ENCODE measurements at regions not wholly inside any gene's neighbourhood (a gene's known extent, or its start where the extent isn't known, plus 50 kb on each side); places are given as distances from the start of the nearest gene placed in this dataset.

DNA sequence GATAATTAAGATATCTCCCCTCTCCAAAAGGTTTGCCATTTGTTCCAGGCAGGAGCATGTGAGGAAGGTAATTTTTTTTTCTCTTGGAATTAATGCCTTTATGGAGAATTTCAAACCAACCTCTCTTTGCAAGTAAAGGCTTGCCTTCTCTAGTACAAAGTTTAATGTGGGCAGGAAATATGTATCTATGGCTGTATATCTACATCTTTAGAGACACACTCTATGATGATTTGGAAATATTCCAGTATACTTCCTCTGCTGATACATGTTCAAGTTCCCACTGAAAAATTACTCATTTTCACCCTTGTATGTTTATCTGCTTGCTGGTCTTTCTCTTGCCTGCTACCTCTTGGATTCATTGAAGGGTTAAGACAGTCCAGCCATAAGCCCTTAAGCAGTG lies 83.5 kb upstream of the SEMA6A start:
- DNase-seq (ENCODE audit: low read depth in 2 of 2), result no peak

DNA sequence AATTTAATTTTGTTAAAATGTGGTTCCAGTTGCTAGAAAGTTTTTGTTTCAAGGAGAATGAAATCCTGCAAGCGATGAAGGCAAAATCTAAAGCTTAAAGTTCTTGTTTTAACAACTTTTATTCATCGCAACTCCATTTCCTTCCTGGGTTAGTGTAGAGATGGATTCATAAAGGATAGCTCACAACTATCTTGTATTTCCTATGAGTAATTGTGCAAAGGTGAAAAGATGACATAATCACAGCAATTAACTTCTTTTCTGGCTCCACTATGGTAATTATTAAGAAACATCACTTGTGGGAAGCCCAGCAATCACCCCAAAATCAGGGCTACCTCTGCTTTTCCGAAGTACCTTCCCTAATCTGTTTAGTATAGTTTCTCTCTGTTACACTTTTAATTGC lies 80.8 kb upstream of the SEMA6A start:
- DNase-seq (ENCODE audit: low read depth in 2 of 2), result no peak

DNA sequence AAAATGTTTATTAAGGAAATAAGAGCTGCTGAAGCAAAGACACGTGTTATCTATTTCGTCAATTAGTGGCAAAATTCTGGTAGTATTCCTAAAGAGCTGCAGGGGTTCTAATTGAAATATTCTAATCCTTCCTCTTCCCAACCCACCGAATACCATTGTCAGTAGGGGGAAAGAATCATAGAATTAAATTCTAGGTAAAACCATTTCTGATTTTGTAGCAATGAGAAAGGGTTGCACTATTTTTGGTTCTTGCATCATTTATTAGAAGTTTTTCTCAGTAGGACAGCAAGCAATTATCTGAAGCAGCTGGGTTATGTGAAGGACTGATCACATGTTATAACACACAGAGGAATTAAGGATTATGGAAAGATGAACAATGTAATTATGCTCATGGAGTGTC lies 80.3 kb upstream of the SEMA6A start:
- no peak for DNase-seq (ENCODE audit: low read depth in 2 of 2)

DNA sequence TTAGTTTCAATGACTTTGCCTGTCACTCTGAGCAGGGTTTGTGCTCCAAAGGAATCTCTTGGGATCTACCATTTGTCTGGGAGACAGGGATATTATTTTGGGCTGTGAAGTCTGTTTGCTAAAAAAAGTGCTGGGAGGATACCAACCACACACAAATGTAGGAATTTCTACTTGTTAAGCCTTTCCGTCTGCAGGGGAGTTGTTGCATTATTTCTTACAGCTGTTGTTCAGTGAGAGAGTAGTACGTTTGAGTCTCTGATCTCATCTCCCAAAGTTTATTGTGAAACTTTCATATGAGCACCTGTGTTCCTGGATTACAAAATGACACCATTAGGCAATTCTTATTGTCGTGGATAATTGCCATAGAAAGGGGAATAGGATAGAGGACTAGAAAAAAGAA lies 78.3 kb upstream of the SEMA6A start:
- no peak for DNase-seq (ENCODE audit: low read depth in 2 of 2)

DNA sequence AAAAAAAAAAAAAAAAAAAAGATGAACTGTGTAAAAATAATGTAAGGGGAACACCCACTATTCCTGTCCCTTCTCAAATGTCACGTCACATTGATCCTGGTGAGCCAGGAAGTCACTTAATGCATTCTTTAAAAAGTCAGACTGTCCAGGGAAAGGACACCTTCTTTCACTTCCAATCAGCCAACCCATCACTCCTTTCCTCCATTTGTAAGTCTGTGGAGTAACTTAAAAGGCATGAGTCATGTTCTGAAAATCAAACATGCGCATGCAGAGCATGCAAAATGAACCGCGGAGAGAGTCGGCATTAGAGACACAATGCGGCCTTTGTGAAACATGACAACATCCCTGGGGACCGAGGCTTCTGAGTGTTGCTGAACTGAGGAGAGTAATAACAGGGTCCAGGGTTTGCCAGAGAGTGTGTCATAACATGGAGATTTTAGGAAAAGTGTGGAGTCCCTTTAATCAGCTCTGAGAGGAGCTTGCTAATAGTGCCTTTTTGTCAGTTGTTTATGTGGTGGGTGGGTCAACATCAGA lies 77.6 kb upstream of the SEMA6A start:
- no peak for DNase-seq (ENCODE audit: low read depth in 2 of 2)

DNA sequence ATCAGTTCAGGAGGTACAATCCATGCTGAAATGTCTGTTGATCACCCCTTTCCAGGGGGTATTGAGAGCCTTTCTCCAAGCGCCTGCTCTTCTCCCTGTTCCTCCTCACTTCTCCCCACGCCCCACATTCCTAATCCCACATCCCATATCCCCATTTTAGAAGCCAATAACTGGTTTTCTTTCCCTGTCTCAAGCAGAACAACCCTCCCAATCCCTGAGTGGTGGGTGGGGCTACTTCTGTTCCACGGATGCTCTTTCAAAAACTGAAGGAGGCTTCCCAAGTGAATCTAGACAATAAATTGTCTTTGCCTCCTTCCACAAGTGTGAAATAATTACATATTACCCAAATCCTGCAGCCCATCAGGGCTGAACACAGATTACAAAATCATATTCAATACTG lies 77.0 kb upstream of the SEMA6A start:
- no peak for DNase-seq (ENCODE audit: low read depth in 2 of 2)

DNA sequence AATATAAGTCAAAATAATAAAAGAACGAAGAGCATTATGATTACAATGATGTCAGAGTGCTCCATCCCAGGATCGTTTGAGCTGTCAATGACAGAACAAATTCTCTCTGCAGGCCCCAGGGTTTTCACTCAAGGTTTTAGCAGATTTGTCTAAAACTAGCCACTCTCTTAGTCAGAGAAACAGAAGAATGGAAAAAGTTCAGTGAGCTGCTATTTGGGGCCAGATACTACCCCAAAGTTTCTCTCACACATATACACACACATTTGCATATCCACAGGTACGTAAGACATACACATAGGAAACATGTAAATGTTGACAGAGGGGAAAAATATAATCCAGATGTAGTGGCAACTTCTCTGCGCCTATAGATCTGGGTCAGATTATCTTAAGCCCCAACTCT lies 76.3 kb upstream of the SEMA6A start:
- DNase-seq (ENCODE audit: low read depth in 2 of 2), result no peak

DNA sequence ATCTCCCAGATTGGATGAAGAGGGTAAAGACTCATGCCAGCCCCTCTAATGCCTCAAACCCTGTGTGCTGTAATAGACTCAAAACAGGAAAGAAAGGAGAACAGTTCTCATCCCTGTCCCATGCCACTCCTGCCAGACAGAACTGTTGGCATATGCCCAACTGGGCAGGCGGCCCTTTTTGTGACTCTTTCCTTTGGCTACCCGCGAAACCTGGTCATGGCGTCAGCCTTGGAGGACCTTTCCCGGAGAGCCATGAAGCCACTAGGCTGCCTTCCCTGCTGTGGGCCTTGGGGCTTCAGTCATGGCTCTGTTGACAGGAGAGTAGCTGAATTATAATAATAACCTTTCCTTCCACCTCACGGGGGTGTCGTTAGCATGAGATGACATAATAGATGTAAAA lies 75.9 kb upstream of the SEMA6A start:
- DNase-seq (ENCODE audit: low read depth in 2 of 2), result no peak

DNA sequence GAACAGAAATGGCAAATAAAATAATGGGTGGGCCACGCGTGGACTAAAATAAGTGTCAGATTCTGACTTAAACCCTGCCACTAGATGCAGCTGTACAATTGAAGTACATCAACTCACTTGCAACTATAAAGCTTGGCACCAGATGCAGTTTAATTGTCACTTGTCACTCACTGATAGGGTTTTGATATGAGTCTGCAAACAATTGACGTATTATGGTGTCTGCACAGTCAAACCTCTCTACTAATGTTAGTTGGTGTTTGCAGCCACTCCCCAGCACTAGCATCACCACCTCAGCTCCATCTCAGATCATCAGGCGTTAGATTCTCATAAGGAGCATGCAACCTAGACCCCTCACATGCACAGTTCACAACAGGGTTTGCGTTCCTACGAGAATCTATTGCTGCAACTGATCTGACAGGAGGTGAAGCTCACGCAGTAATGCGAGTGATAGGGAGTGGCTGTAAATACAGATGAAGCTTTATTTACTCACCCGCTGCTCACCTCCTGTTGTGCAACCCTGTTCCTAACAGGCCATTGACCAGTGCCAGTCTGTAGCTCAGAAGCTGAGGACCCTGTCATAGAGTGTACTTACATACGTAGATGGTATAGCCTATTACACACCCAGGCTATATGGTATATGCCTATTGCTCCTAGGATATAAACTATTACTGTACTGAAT lies 72.1 kb upstream of the SEMA6A start:
- DNase-seq (ENCODE audit: low read depth in 2 of 2), result no peak

DNA sequence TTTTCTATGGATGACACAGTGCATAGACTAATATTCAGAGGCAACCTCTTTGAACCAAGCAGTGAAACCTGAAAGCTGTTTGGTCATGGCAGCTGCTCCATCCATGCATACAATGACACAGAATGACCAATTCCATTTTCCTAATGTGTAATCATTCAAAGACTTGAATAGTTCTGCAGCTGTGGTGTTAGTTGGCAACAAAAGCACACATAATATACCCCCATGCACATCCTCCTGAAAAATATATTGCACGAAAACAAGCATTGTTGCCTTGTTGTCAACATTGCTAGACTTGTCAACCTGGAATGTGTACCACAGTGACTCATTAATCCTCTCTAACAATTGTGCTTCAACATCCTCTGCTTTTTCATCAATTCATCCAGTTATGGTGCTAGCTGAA lies 71.0 kb upstream of the SEMA6A start:
- no peak for DNase-seq (ENCODE audit: low read depth in 2 of 2)

DNA sequence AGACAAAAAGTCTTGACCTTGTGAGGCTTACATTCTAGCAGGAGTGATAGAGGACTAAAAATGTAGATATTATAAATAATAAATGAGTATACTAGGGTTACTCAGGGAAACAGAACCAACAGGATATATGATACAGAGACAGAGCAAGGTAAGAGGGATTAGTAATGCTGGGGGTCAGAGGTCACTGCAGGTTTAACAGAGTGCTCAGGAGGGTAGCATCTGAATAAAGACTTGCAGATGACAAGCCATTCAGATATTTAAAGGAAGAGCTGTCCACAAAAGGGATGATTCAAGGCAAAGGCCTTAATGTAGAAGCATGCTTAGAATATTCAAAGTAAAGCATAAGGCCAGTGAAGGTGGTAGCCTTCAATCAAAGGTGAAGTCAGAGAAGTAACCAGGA lies 65.6 kb upstream of the SEMA6A start:
- no peak for DNase-seq (ENCODE audit: low read depth in 2 of 2)

DNA sequence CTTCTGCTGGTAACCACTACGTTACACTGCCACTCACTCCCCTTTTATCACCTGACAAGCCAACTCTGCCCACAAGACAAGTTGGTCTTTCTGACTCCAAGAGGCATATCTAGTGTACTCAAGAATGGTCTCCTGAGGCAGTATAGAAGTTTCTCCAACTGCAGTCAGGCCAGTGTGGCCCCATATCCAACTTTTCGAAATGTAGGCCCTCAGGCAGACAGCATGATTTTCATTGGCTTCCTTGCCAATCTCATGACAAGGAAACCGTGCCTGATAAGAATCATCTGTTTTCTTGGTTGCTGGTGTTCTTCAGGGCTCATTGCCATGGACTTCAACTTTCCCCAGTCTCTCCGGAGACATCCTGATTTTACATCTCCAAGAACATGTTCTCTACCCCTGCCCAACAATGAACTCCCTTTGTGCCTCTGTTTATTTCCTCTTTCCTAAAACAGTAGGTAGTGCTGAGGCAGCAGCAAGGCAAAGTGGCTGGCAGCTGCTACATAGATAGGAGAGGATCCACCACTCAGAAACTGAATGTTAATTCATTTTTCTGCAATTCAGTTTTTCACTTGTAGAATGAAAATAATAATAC lies 62.6 kb upstream of the SEMA6A start:
- no peak for DNase-seq (ENCODE audit: low read depth in 2 of 2)

DNA sequence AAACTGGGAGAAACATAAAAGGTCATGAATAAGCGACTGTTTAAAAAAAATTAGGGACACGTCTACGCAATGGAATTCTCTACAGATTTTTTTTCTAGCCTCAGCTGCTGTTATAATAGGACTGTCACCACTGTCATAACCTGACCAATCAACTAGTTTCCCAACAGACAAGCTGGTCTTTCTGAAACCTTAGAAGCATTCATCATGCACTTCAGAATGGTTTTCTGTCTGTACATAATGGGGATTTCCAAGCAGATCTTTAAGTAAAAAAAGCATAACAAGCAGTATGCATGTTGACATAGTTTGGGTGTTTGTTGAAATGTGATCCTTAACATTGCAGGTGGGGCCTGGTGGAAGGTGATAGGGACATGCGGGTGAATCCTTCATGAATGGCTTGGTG lies 58.3 kb upstream of the SEMA6A start:
- no peak for DNase-seq (ENCODE audit: low read depth in 2 of 2)

DNA sequence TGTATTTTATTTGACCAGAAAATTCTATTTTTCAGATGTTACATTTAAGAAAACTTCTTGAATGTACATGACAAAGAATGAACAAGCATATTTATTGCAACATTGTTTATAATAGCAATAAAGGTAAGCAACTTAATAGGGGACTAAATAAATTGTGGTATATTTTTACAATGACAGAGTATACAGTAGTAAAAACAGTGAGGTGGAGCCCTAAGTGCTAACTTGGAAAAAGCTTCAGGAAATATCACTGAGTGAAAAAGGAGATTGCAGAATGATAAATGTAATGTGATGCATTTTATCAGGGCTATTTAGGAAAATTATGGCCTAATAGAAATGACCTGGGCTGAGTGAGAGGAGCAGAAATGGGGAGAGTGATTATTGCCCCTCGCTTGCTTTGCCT lies 56.5 kb upstream of the SEMA6A start:
- no peak for DNase-seq (ENCODE audit: low read depth in 2 of 2)

DNA sequence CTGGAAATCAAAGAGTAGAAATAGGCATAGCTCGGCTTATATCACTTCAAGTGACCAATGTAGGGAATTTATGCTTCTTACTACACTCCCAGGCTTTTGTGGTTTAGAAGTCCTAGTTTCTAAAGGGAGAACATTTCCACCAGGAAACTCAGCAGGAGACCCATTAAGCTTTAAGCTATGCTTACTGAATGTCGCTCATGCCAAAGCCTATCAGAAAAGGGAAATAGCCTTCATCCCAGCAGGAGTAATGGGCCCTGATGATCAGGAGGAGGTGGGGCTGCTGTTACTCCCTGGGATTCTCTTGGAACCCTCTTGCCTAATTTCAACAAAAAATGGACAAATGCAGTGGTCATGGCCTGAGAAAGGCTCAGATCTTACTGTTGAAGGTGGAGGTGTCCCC lies 54.5 kb upstream of the SEMA6A start:
- DNase-seq (ENCODE audit: low read depth in 2 of 2), result no peak

DNA sequence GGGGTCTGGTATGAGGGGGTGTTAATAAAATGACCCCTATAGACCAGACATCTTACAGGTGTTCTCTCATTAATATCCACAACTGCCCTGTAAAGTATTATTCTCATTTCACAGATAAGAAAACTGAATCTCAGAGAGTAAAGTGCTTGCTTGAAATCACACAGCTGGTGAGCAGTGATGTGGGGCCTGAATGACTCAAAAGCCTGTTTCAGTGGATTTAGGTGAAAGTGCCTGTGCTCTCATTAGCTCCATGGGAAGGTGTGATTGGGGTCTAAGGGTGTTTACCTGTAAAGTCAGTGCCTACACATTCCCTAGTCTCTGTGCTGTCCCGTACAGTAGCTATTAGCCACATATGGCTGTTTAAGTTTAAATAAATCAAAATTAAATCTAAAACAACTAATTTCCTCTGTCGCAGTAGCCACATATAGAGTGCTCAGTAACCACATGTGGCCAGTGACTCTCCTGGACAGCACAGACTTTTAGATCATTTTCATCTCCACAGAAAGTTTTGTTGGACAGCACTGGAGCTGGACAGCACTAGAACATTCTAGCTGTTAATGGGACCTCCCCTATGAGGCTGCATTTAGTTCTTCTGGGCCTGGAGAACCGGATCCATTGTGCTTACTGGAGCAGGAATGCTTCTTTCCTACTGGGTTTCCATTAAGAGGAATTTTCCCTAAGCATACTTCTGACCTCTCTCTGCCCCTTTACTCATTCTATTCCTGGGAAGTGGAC lies 52.5 kb upstream of the SEMA6A start:
- DNase-seq (ENCODE audit: low read depth in 2 of 2), result no peak

DNA sequence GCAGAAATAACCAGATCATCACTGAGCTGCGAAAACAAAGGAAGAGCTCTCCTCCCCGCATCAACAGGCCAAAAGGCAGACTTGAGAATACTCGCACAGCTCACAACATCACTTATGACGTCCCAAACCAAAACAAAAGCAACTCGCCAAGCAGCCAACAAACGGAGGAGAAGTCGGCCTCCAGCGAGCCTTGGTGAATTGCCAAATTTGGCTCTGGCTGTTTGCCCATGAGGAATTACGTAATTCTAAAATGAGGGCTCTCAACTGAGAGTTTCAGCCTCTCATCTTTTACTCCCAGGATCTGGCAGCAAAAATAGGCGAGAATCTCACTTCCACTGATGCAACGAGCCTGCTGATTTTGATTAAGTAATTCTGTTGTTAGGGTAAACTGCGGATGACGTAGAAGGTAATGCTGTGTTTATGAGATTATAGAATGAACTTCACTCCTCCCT lies 51.7 kb upstream of the SEMA6A start:
- DNase-seq (ENCODE audit: low read depth in 2 of 2), result no peak
